A549 (cell line): ENCODE measurements at regions not wholly inside any gene's neighbourhood (a gene's known extent, or its start where the extent isn't known, plus 50 kb on each side); places are given as distances from the start of the nearest gene placed in this dataset.

Experiments used
- ATAC-seq, 2 experiments: fragments of 200-7000 bp in 1 of 2; fragments of >200 bp in 1 of 2; cut with Nextera tagmentation in 1 of 2; cut with Tn5 transposase in 1 of 2; 3 replicates each; pipeline versions ENCODE4 v1.8.0 to v1.9.1; 2018 to 2020; ENCODE audit warnings: mild to moderate bottlenecking in 1 of 2, moderate library complexity in 1 of 2
- CTCF ChIA-PET: fragments of 300-600 bp; sonication (Branson Sonifier 250); formaldehyde crosslinking; extraction: SDS; loops from one replicate; lab custom pipeline; 2021; ENCODE audit warnings: antibody characterized with exemption, inconsistent platforms; lab: Yijun Ruan, JAX
- POLR2A ChIA-PET: fragments of 350-600 bp; formaldehyde crosslinking; extraction: SDS; loops from one replicate; lab custom pipeline; 2021; ENCODE audit warnings: antibody characterized with exemption, inconsistent platforms; lab: Yijun Ruan, JAX
- DNase-seq, 2 experiments: peaks; one replicate each; pipeline versions ENCODE4 v3.0.0 to v3.0.0-alpha.2; 2011 to 2016; ENCODE audit warnings: low read depth in 1 of 2, low spot score in 1 of 2
- FAIRE-seq: peaks from 2 replicates; lab custom pipeline; 2011; peaks lifted over from hg19 to GRCh38; lab: Jason Lieb, UNC
- H3K27ac ChIP-seq, 2 experiments: fragments of >200 bp; sonication (Bioruptor Twin); formaldehyde crosslinking; 3 replicates each; pipeline ENCODE4 v1.5.1; 2016 to 2017
- H3K4me1 ChIP-seq: fragments of >200 bp; sonication (Bioruptor Twin); formaldehyde crosslinking; 3 replicates; pipeline ENCODE4 v1.6.1; 2016
- H3K4me2 ChIP-seq: fragments of >200 bp; sonication (Bioruptor Twin); formaldehyde crosslinking; 3 replicates; pipeline ENCODE4 v1.6.1; 2016
- H3K4me3 ChIP-seq: fragments of >200 bp; sonication (Bioruptor Twin); formaldehyde crosslinking; 3 replicates; pipeline ENCODE4 v1.5.1; 2016
- H3K9me3 ChIP-seq: fragments of >200 bp; sonication (Bioruptor Twin); formaldehyde crosslinking; 3 replicates; pipeline ENCODE4 v1.6.1; 2016
- BHLHE40 ChIP-seq: IDR thresholded peaks from 2 replicates; pipeline ENCODE4 v1.6.1; 2012; ENCODE audit warnings: low read depth, low read length, inconsistent platforms
- CEBPB ChIP-seq, 2 experiments: fragments of >200 bp in 1 of 2; sonication (Bioruptor Twin) in 1 of 2; formaldehyde crosslinking in 1 of 2; IDR thresholded peaks; 2 replicates each; pipeline ENCODE4 v1.6.1; 2012 to 2016
- EHMT2 ChIP-seq: fragments of 200-600 bp; sonication (generic); IDR thresholded peaks from 2 replicates; pipeline ENCODE4 v1.6.1; 2016; ENCODE audit warnings: antibody characterized with exemption, low read depth, mild to moderate bottlenecking, moderate library complexity
- ELK1 ChIP-seq: fragments of 150-350 bp; IDR thresholded peaks from 2 replicates; pipeline ENCODE4 v1.6.1; 2014; ENCODE audit warnings: low read depth, mild to moderate bottlenecking, low read length
- ESRRA ChIP-seq: fragments of 150-350 bp; IDR thresholded peaks from 2 replicates; pipeline ENCODE4 v1.6.1; 2014; ENCODE audit warnings: mild to moderate bottlenecking, low read length, borderline replicate concordance
- FOXS1 ChIP-seq: fragments of 250-450 bp; sonication (Bioruptor Pico); IDR thresholded peaks from 2 replicates; pipeline ENCODE4 v1.5.0; 2020; ENCODE audit warnings: mild to moderate bottlenecking, moderate library complexity
- GATA3 ChIP-seq: IDR thresholded peaks from 2 replicates; pipeline ENCODE4 v1.6.1; 2012; ENCODE audit warnings: borderline replicate concordance
- HES2 ChIP-seq: fragments of >200 bp; sonication (Bioruptor Twin); formaldehyde crosslinking; IDR thresholded peaks from 2 replicates; pipeline ENCODE4 v1.6.1; 2016
- HMGXB4 ChIP-seq: fragments of 250-450 bp; sonication (Bioruptor Pico); IDR thresholded peaks from 2 replicates; pipeline ENCODE4 v1.5.0; 2021; ENCODE audit warnings: mild to moderate bottlenecking, moderate library complexity, borderline replicate concordance
- HOXB5 ChIP-seq: fragments of 250-450 bp; sonication (Bioruptor Pico); IDR thresholded peaks from 2 replicates; pipeline ENCODE4 v1.5.0; 2020; ENCODE audit warnings: mild to moderate bottlenecking, moderate library complexity
- JUNB ChIP-seq: fragments of >200 bp; sonication (Bioruptor Twin); formaldehyde crosslinking; IDR thresholded peaks from 2 replicates; pipeline ENCODE4 v1.6.1; 2016
- KDM1A ChIP-seq: fragments of 200-600 bp; sonication (generic); IDR thresholded peaks from 2 replicates; pipeline ENCODE4 v1.6.1; 2016; ENCODE audit warnings: low read depth, mild to moderate bottlenecking
- KDM5A ChIP-seq: fragments of 200-600 bp; sonication (generic); IDR thresholded peaks from 2 replicates; pipeline ENCODE4 v1.6.1; 2016; ENCODE audit warnings: antibody characterized with exemption, mild to moderate bottlenecking
- NFE2L2 ChIP-seq: fragments of 150-350 bp; conservative IDR thresholded peaks from 2 replicates; pipeline ENCODE4 v1.6.1; 2014; ENCODE audit warnings: low read length
- NR3C1 ChIP-seq: fragments of >200 bp; sonication (Bioruptor Twin); formaldehyde crosslinking; IDR thresholded peaks from 3 replicates; pipeline ENCODE4 v1.6.1; 2017
- POLR2A ChIP-seq: IDR thresholded peaks from 2 replicates; pipeline ENCODE4 v1.6.1; 2012; ENCODE audit warnings: mild to moderate bottlenecking, low read length
- POLR2AphosphoS2 ChIP-seq: conservative IDR thresholded peaks from 2 replicates; pipeline ENCODE4 v1.6.1; 2012; ENCODE audit warnings: low read length, improper control_type of control experiment, inconsistent platforms
- RAD21 ChIP-seq, 2 experiments: fragments of >200 bp in 1 of 2; sonication (Bioruptor Twin) in 1 of 2; formaldehyde crosslinking in 1 of 2; IDR thresholded peaks in 1 of 2; conservative IDR thresholded peaks in 1 of 2; 2 replicates in 1 of 2; 3 replicates in 1 of 2; pipeline ENCODE4 v1.6.1; 2012 to 2018; ENCODE audit warnings: inconsistent platforms in 1 of 2
- RARB ChIP-seq: fragments of 250-450 bp; sonication (Bioruptor Pico); IDR thresholded peaks from 2 replicates; pipeline ENCODE4 v1.8.0; 2021; ENCODE audit warnings: mild to moderate bottlenecking, moderate library complexity
- SMC3 ChIP-seq: fragments of >200 bp; sonication (Bioruptor Twin); formaldehyde crosslinking; IDR thresholded peaks from 3 replicates; pipeline ENCODE4 v1.6.1; 2018; ENCODE audit warnings: inconsistent platforms
- TP53 ChIP-seq: fragments of 250-450 bp; sonication (Bioruptor Pico); IDR thresholded peaks from 2 replicates; pipeline ENCODE4 v1.5.0; 2021; ENCODE audit warnings: mild to moderate bottlenecking, moderate library complexity
- USF2 ChIP-seq: fragments of 450-650 bp; IDR thresholded peaks from 2 replicates; pipeline ENCODE4 v1.6.1; 2014; ENCODE audit warnings: antibody characterized with exemption
- ZC3H11A ChIP-seq: fragments of 450-650 bp; IDR thresholded peaks from 2 replicates; pipeline ENCODE4 v1.6.1; 2014; ENCODE audit warnings: antibody characterized with exemption, mild to moderate bottlenecking
- ZSCAN20 ChIP-seq: fragments of 250-450 bp; sonication (Bioruptor Pico); IDR thresholded peaks from 2 replicates; pipeline ENCODE4 v1.8.0; 2022; ENCODE audit warnings: mild to moderate bottlenecking, moderate library complexity
- WGBS: methylation state at CpG from one replicate; pipeline ENCODE4 v1.1.6; 2017; ENCODE audit errors: missing lambda C conversion rate; 5-methylcytosine and 5-hydroxymethylcytosine counted together

GRCh38 chr4:115740806-115741205 lies 627.4 kb upstream of the NDST4 start:
- 0% methylated on average over 1 of the region's 1 CpG for WGBS
- no peak overlapping the region for H3K4me3 ChIP-seq
- no peak overlapping the region for H3K4me2 ChIP-seq
- POLR2A ChIA-PET = no interaction called here
- ATAC-seq (no peak), DNase-seq (no peak), FAIRE-seq (no peak)
- H3K4me1 ChIP-seq = no peaks in the 10 kb centered on the region
- TF ChIP-seq TP53 (CRISPR knock-in tag) (no peak), ESRRA (no peak), JUNB (no peak), KDM1A (no peak), ZSCAN20 (CRISPR knock-in tag) (no peak), NR3C1 (no peak), HMGXB4 (CRISPR knock-in tag) (no peak), HES2 (no peak), BHLHE40 (no peak), FOXS1 (CRISPR knock-in tag) (no peak), SMC3 (no peak), CEBPB (IDR thresholded peaks at IDR 0.05) (no peak), POLR2A (no peak), NFE2L2 (no peak), EHMT2 (no peak), ELK1 (no peak)
- H3K9me3 ChIP-seq = no peaks in the 10 kb centered on the region
- H3K27ac ChIP-seq = no peak overlapping the region
- CTCF ChIA-PET = no interaction called here

- no peaks in the 10 kb centered on the region for H3K9me3 ChIP-seq
- no peak for FAIRE-seq
- DNase-seq = no peak
- H3K4me2 ChIP-seq = no peak overlapping the region
- WGBS = 13% methylated on average over 5 of the region's 5 CpGs
- no peak for ATAC-seq
- no peak overlapping the region for H3K27ac ChIP-seq
- CTCF ChIA-PET = no interaction called here
- no peaks in the 10 kb centered on the region for H3K4me1 ChIP-seq
- POLR2A ChIA-PET = no interaction called here
- TF ChIP-seq JUNB (no peak), RAD21 (conservative IDR thresholded peaks at IDR 0.05 in 1 of 2, IDR thresholded peaks at IDR 0.05 in 1 of 2) (no peak), POLR2AphosphoS2 (no peak), POLR2A (no peak), KDM5A (no peak), ZC3H11A (no peak), RARB (no peak)
- no peak overlapping the region for H3K4me3 ChIP-seq
Measured at GRCh38 chr4:115729739-115730266, 616.4 kb upstream of the NDST4 start.

- ATAC-seq (no peak), DNase-seq (no peak)
Measured at GRCh38 chr4:115723621-115724020, 610.2 kb upstream of the NDST4 start.

More at GRCh38 chr4:115723621-115724020, 610.2 kb upstream of the NDST4 start:
- Histone ChIP-seq H3K27ac (no peak overlapping the region), H3K4me1 (no peaks in the 10 kb centered on the region), H3K4me3 (no peak overlapping the region), H3K4me2 (no peak overlapping the region), H3K9me3 (no peaks in the 10 kb centered on the region)
- FAIRE-seq = no peak
- 33% methylated on average over 3 of the region's 3 CpGs for WGBS
- POLR2A ChIA-PET = no interaction called here
- TF ChIP-seq USF2 (no peak), HOXB5 (CRISPR knock-in tag) (no peak), GATA3 (no peak), HMGXB4 (CRISPR knock-in tag) (no peak), RAD21 (conservative IDR thresholded peaks at IDR 0.05 in 1 of 2, IDR thresholded peaks at IDR 0.05 in 1 of 2) (no peak)
- CTCF ChIA-PET = no interaction called here
